ENCODE measurements at regions not wholly inside any gene's neighbourhood (a gene's known extent, or its start where the extent isn't known, plus 50 kb on each side); places are given as distances from the start of the nearest gene placed in this dataset.

- TF ChIP-seq, protein P1, sequence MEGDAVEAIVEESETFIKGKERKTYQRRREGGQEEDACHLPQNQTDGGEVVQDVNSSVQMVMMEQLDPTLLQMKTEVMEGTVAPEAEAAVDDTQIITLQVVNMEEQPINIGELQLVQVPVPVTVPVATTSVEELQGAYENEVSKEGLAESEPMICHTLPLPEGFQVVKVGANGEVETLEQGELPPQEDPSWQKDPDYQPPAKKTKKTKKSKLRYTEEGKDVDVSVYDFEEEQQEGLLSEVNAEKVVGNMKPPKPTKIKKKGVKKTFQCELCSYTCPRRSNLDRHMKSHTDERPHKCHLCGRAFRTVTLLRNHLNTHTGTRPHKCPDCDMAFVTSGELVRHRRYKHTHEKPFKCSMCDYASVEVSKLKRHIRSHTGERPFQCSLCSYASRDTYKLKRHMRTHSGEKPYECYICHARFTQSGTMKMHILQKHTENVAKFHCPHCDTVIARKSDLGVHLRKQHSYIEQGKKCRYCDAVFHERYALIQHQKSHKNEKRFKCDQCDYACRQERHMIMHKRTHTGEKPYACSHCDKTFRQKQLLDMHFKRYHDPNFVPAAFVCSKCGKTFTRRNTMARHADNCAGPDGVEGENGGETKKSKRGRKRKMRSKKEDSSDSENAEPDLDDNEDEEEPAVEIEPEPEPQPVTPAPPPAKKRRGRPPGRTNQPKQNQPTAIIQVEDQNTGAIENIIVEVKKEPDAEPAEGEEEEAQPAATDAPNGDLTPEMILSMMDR (IDR thresholded peaks at IDR 0.05) = no peak
- TF ChIP-seq POLR2A (IDR thresholded peaks at IDR 0.05) (no peak), POLR2AphosphoS5 (IDR thresholded peaks at IDR 0.05) (no peak)
Measured at GRCh38 chr18:24877066-24877465, 416.6 kb downstream of the HRH4 start.
